Endothelial cell of umbilical vein (primary cell): ENCODE measurements at regions not wholly inside any gene's neighbourhood (a gene's known extent, or its start where the extent isn't known, plus 50 kb on each side); places are given as distances from the start of the nearest gene placed in this dataset.

ENCODE experiments used
- BruUV-seq: library from RNA; stranded (reverse); fragments of 400-500 nt; replicated peaks from 2 replicates; lab custom pipeline; 2021; lab: Mats Ljungman, UMichigan
- CTCF ChIA-PET: fragments of 300-600, 350-600 bp; sonication (Branson Sonifier 250); formaldehyde crosslinking; loops from one replicate; lab custom pipeline; 2021; ENCODE audit warnings: antibody characterized with exemption, inconsistent platforms; lab: Charles Lee
- POLR2A ChIA-PET: fragments of 300-600, 350-600 bp; sonication (Branson Sonifier 250); formaldehyde crosslinking; loops from one replicate; lab custom pipeline; 2021; ENCODE audit warnings: antibody characterized with exemption, inconsistent platforms; lab: Charles Lee
- DNase-seq: peaks from one replicate; pipeline ENCODE4 v3.0.0-alpha.2; 2011; ENCODE audit warnings: low read depth, low spot score
- FAIRE-seq: peaks from 2 replicates; lab custom pipeline; 2011; peaks lifted over from hg19 to GRCh38; lab: Jason Lieb, UNC
- H2AFZ ChIP-seq: 2 replicates; pipeline ENCODE4 v1.6.0; 2012; ENCODE audit warnings: low read depth, low read length, control low read depth, inconsistent platforms
- H3K27ac ChIP-seq: 2 replicates; pipeline ENCODE4 v1.5.1; 2011; ENCODE audit warnings: low read depth, mild to moderate bottlenecking, control low read depth, low read length, moderate library complexity; ENCODE audit not compliant: insufficient read depth
- H3K27me3 ChIP-seq, 2 experiments: 2 replicates each; pipeline versions ENCODE4 v1.6.0 to v1.6.1; 2011; ENCODE audit warnings: low read length in 2 of 2, mixed read lengths in 1 of 2; ENCODE audit not compliant: control insufficient read depth in 2 of 2, insufficient read depth in 2 of 2
- H3K36me3 ChIP-seq, 2 experiments: 2 replicates in 1 of 2; 3 replicates in 1 of 2; pipeline ENCODE4 v1.5.1; 2011; ENCODE audit warnings: low read length in 2 of 2, mild to moderate bottlenecking in 1 of 2, moderate library complexity in 1 of 2; ENCODE audit not compliant: control insufficient read depth in 2 of 2, insufficient read depth in 2 of 2; ENCODE audit errors: extremely low read depth in 1 of 2
- H3K4me1 ChIP-seq: 3 replicates; pipeline ENCODE4 v1.5.1; 2011; ENCODE audit warnings: mild to moderate bottlenecking, low read length; ENCODE audit not compliant: control insufficient read depth, insufficient read depth; ENCODE audit errors: extremely low read depth
- H3K4me2 ChIP-seq: 2 replicates; pipeline ENCODE4 v1.6.1; 2011; ENCODE audit warnings: low read length, control low read depth, mixed read lengths; ENCODE audit not compliant: insufficient read depth
- H3K4me3 ChIP-seq, 3 experiments: fragments of 200-600 bp in 1 of 3; sonication (generic), shearing (Covaris generic) in 1 of 3; replicated peaks in 1 of 3; 2 replicates each; pipeline ENCODE4 v1.5.1; 2011 to 2016; ENCODE audit warnings: control low read depth in 3 of 3, low read length in 3 of 3, mild to moderate bottlenecking in 2 of 3, inconsistent platforms in 1 of 3, low read depth in 1 of 3, moderate library complexity in 1 of 3; ENCODE audit not compliant: insufficient read depth in 1 of 3
- H3K79me2 ChIP-seq: 2 replicates; pipeline ENCODE4 v1.6.0; 2012; ENCODE audit warnings: low read length, inconsistent platforms; ENCODE audit not compliant: control insufficient read depth, insufficient read depth
- H3K9ac ChIP-seq: replicated peaks from 2 replicates; pipeline ENCODE3; 2011; ENCODE audit warnings: low read length, control low read depth; ENCODE audit not compliant: insufficient read depth; ENCODE audit errors: extremely low read depth
- H3K9me1 ChIP-seq: replicated peaks from 3 replicates; pipeline ENCODE4 v1.6.0; 2011; ENCODE audit warnings: mild to moderate bottlenecking, low read length; ENCODE audit not compliant: control insufficient read depth, insufficient read depth; ENCODE audit errors: extremely low read depth
- H3K9me3 ChIP-seq: replicated peaks from 2 replicates; pipeline ENCODE4 v1.5.1; 2012; ENCODE audit warnings: low read length, inconsistent platforms; ENCODE audit not compliant: control insufficient read depth, insufficient read depth
- H4K20me1 ChIP-seq: replicated peaks from 2 replicates; pipeline ENCODE3; 2011; ENCODE audit warnings: mild to moderate bottlenecking, low read length; ENCODE audit not compliant: control insufficient read depth, insufficient read depth; ENCODE audit errors: extremely low read depth
- EZH2 ChIP-seq: IDR thresholded peaks from 2 replicates; pipeline ENCODE4 v1.6.1; 2012; ENCODE audit warnings: borderline replicate concordance, low read depth, mild to moderate bottlenecking, moderate library complexity, low read length, inconsistent platforms; ENCODE audit not compliant: severe bottlenecking
- GATA2 ChIP-seq: IDR thresholded peaks from 2 replicates; pipeline ENCODE4 v1.7.0; 2011; ENCODE audit warnings: low read depth, mild to moderate bottlenecking, moderate library complexity, mixed read lengths, low read length; ENCODE audit not compliant: insufficient read length, insufficient read depth
- MAX ChIP-seq: IDR thresholded peaks from 2 replicates; pipeline ENCODE4 v1.6.1; 2011; ENCODE audit not compliant: insufficient read depth, insufficient read length
- MYC ChIP-seq: IDR thresholded peaks from one replicate; pipeline ENCODE4 v1.6.1; 2011; ENCODE audit warnings: mild to moderate bottlenecking, low read depth, low read length
- POLR2A ChIP-seq: IDR thresholded peaks from 2 replicates; pipeline ENCODE4 v1.6.1; 2012; ENCODE audit warnings: low read depth, mild to moderate bottlenecking, control low read depth, low read length
- POLR2AphosphoS5 ChIP-seq: IDR thresholded peaks from 2 replicates; pipeline ENCODE4 v1.6.1; 2012; ENCODE audit warnings: low read depth, mild to moderate bottlenecking, control low read depth, low read length, moderate library complexity; ENCODE audit not compliant: insufficient read depth
- dilution Hi-C: fragments of 300-500 bp; cut with MboI; formaldehyde crosslinking; loops from one replicate; pipeline ENCODE4 v1.15.0; 2019; ENCODE audit warnings: low sequenced_read_pairs; ENCODE audit not compliant: extremely low pct_ligation_motif_present
- intact Hi-C: fragments of 100-400 bp; cut with micrococcal nuclease; formaldehyde crosslinking; loops from one replicate; pipeline ENCODE4 v1.10.0; 2022
- TF ChIP-seq, protein P1 (sequence below), 2 donors: IDR thresholded peaks; 1 replicate in 1 of 2; 2 replicates in 1 of 2; pipeline ENCODE4 v1.5.1; 2011; ENCODE audit warnings: low read length in 2 of 2, mild to moderate bottlenecking in 2 of 2, moderate library complexity in 2 of 2, control low read depth in 1 of 2, inconsistent platforms in 1 of 2, low read depth in 1 of 2; ENCODE audit not compliant: insufficient read depth in 1 of 2; ENCODE audit errors: extremely low read depth in 1 of 2

- Histone ChIP-seq H3K27me3 (no peaks in the 10 kb centered on the region), H2AFZ (no peak overlapping the region), H3K4me2 (no peak overlapping the region), H3K36me3 (no peaks in the 10 kb centered on the region), H3K9me1 (no peaks in the 10 kb centered on the region), H3K9me3 (no peaks in the 10 kb centered on the region), H4K20me1 (no peaks in the 10 kb centered on the region), H3K27ac (no peak overlapping the region), H3K79me2 (no peaks in the 10 kb centered on the region), H3K9ac (no peak overlapping the region), H3K4me3 (no peak overlapping the region), H3K4me1 (no peaks in the 10 kb centered on the region)
- intact Hi-C loops (no loop called here), dilution Hi-C loops (no loop called here)
- ChIA-PET CTCF (no interaction called here), POLR2A (no interaction called here)
- TF ChIP-seq MAX (no peak), MYC (no peak), POLR2A (no peak), POLR2AphosphoS5 (no peak)
- TF ChIP-seq, protein P1, sequence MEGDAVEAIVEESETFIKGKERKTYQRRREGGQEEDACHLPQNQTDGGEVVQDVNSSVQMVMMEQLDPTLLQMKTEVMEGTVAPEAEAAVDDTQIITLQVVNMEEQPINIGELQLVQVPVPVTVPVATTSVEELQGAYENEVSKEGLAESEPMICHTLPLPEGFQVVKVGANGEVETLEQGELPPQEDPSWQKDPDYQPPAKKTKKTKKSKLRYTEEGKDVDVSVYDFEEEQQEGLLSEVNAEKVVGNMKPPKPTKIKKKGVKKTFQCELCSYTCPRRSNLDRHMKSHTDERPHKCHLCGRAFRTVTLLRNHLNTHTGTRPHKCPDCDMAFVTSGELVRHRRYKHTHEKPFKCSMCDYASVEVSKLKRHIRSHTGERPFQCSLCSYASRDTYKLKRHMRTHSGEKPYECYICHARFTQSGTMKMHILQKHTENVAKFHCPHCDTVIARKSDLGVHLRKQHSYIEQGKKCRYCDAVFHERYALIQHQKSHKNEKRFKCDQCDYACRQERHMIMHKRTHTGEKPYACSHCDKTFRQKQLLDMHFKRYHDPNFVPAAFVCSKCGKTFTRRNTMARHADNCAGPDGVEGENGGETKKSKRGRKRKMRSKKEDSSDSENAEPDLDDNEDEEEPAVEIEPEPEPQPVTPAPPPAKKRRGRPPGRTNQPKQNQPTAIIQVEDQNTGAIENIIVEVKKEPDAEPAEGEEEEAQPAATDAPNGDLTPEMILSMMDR (IDR thresholded peaks at IDR 0.05; ENCODE audit: extremely low read depth in 1 of 2, insufficient read depth in 1 of 2, low read depth in 1 of 2, low read length in 2 of 2) = no peak
- BruUV-seq = no TSS peak
- no peak for FAIRE-seq
- DNase-seq = no peak
Observed at GRCh38 chr4:163764569-163764968, 270.1 kb downstream of the TMA16 start.

DNA sequence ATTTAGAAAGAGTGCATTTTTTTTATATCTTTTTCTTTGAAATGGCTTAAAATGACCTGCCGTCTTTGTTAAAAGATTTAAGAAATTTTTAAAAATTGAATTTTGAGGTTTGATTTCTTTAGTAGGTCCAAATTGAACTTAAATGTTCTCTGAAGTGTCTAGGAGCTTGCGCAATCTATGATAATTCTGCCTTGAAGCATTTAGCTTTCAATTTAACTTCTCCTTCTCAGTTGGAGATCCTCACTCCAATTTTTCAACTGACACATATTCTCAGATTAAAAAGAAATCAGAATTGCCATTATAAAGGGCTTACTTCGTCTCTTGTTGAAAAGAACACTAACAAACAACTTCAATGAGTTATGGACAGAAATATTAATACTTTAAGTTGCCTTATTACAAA, 273.5 kb downstream of the TMA16 start:
- DNase-seq (no peak), FAIRE-seq (no peak)
- Histone ChIP-seq H3K27me3 (no peaks in the 10 kb centered on the region), H3K9me3 (no peaks in the 10 kb centered on the region), H3K9ac (no peak overlapping the region), H3K27ac (no peak overlapping the region), H3K4me3 (no peak overlapping the region), H4K20me1 (no peaks in the 10 kb centered on the region), H3K9me1 (no peaks in the 10 kb centered on the region), H3K36me3 (no peaks in the 10 kb centered on the region), H3K79me2 (no peaks in the 10 kb centered on the region), H2AFZ (no peak overlapping the region), H3K4me1 (no peaks in the 10 kb centered on the region), H3K4me2 (no peak overlapping the region)
- intact Hi-C loops = no loop called here
- BruUV-seq = no TSS peak
- ChIA-PET POLR2A (no interaction called here), CTCF (interaction anchor here (1.0 kb wide), 1 partner anchor 9 kb away, joined by 3 read pairs; no protein-coding TSS in a partner anchor)
- no peak for TF ChIP-seq GATA2
- no peak for TF ChIP-seq EZH2
- dilution Hi-C loops = no loop called here
